H1 (cell line): ENCODE measurements at regions not wholly inside any gene's neighbourhood (a gene's known extent, or its start where the extent isn't known, plus 50 kb on each side); places are given as distances from the start of the nearest gene placed in this dataset.
A peak's percentile ranks its signal among the peaks of the same experiment; 100 is the strongest.

Experiments used
- CTCF ChIA-PET: fragments of 300-600 bp; sonication (Branson Sonifier 250); formaldehyde crosslinking; loops from one replicate; lab custom pipeline; 2021; ENCODE audit not compliant: partially characterized antibody; lab: Charles Lee
- POLR2A ChIA-PET: fragments of 300-600 bp; sonication (Branson Sonifier 250); formaldehyde crosslinking; loops from one replicate; lab custom pipeline; 2021; ENCODE audit warnings: inconsistent platforms; ENCODE audit not compliant: partially characterized antibody; lab: Charles Lee
- DNase-seq, 2 experiments: peaks; one replicate each; pipeline versions ENCODE4 v3.0.0 to v3.0.0-alpha.2; 2010 to 2022; ENCODE audit warnings: low spot score in 2 of 2, low read depth in 1 of 2, mixed read lengths in 1 of 2
- FAIRE-seq: peaks from 2 replicates; lab custom pipeline; 2011; peaks lifted over from hg19 to GRCh38; lab: Jason Lieb, UNC
- H2AFZ ChIP-seq: 2 replicates; pipeline ENCODE4 v1.8.1; 2012; ENCODE audit warnings: low read length, inconsistent platforms
- H2AK5ac ChIP-seq: 2 replicates; pipeline ENCODE4 v1.6.1; 2013; ENCODE audit warnings: low read depth, low read length
- H2BK120ac ChIP-seq: replicated peaks from 2 replicates; pipeline ENCODE3; 2013; ENCODE audit warnings: low read depth, low read length, inconsistent platforms
- H2BK12ac ChIP-seq: 2 replicates; pipeline ENCODE4 v1.6.1; 2013; ENCODE audit warnings: low read depth, low read length
- H2BK15ac ChIP-seq: 2 replicates; pipeline ENCODE4 v1.6.1; 2013; ENCODE audit warnings: low read length
- H2BK20ac ChIP-seq: 2 replicates; pipeline ENCODE4 v1.6.1; 2013; ENCODE audit warnings: low read length
- H2BK5ac ChIP-seq: 2 replicates; pipeline ENCODE4 v1.6.1; 2013; ENCODE audit warnings: low read depth, low read length
- H3K14ac ChIP-seq: 2 replicates; pipeline ENCODE4 v1.6.1; 2013; ENCODE audit warnings: inconsistent platforms; ENCODE audit not compliant: insufficient read length
- H3K18ac ChIP-seq: 2 replicates; pipeline ENCODE4 v1.6.1; 2013; ENCODE audit warnings: low read length; ENCODE audit errors: extremely low read depth
- H3K23ac ChIP-seq: 2 replicates; pipeline ENCODE4 v1.6.1; 2013; ENCODE audit warnings: inconsistent platforms; ENCODE audit not compliant: insufficient read length
- H3K23me2 ChIP-seq: 2 replicates; pipeline ENCODE4 v1.6.1; 2013; ENCODE audit warnings: low read depth, low read length
- H3K27ac ChIP-seq: 2 replicates; pipeline ENCODE4 v1.6.1; 2011; ENCODE audit warnings: low read depth, low read length, inconsistent platforms
- H3K27me3 ChIP-seq, 4 experiments: replicated peaks in 1 of 4; 1 replicate in 1 of 4; 2 replicates in 3 of 4; pipeline versions ENCODE4 v1.6.1 to v1.8.1; 2011 to 2013; ENCODE audit warnings: low read length in 3 of 4, mild to moderate bottlenecking in 3 of 4, inconsistent platforms in 2 of 4, mixed read lengths in 2 of 4, moderate library complexity in 1 of 4; ENCODE audit not compliant: control insufficient read depth in 3 of 4, insufficient read depth in 3 of 4; ENCODE audit errors: extremely low read depth in 1 of 4
- H3K36me3 ChIP-seq, 4 experiments: 2 replicates each; pipeline versions ENCODE4 v1.6.1 to v1.8.1; 2011 to 2013; ENCODE audit warnings: mild to moderate bottlenecking in 4 of 4, low read length in 3 of 4, moderate library complexity in 2 of 4, control low read depth in 1 of 4, inconsistent platforms in 1 of 4; ENCODE audit not compliant: insufficient read depth in 4 of 4, control insufficient read depth in 2 of 4
- H3K4ac ChIP-seq: replicated peaks from 2 replicates; pipeline ENCODE3; 2013; ENCODE audit warnings: low read length, low read depth, mixed read lengths, inconsistent platforms; ENCODE audit not compliant: insufficient read length
- H3K4me1 ChIP-seq, 4 experiments: replicated peaks in 1 of 4; 1 replicate in 1 of 4; 2 replicates in 3 of 4; pipeline versions ENCODE4 v1.6.1 to v1.8.1; 2011 to 2013; ENCODE audit warnings: low read length in 3 of 4, inconsistent platforms in 2 of 4, mixed read lengths in 1 of 4; ENCODE audit not compliant: insufficient read depth in 4 of 4, control insufficient read depth in 3 of 4
- H3K4me2 ChIP-seq, 2 experiments: 2 replicates each; pipeline versions ENCODE4 v1.6.1 to v1.8.1; 2011 to 2013; ENCODE audit warnings: low read depth in 2 of 2, low read length in 2 of 2, control low read depth in 1 of 2, inconsistent platforms in 1 of 2, mild to moderate bottlenecking in 1 of 2; ENCODE audit not compliant: insufficient read depth in 1 of 2
- H3K4me3 ChIP-seq, 4 experiments: fragments of 200-600, 300-600 bp in 1 of 4; sonication (generic), shearing (Covaris generic), sonication (Bioruptor Twin) in 1 of 4; 2 replicates each; pipeline versions ENCODE4 v1.5.1 to v1.8.1; 2011 to 2016; ENCODE audit warnings: low read length in 4 of 4, low read depth in 3 of 4, control low read depth in 2 of 4, inconsistent platforms in 2 of 4, mild to moderate bottlenecking in 2 of 4, mixed read lengths in 1 of 4, moderate library complexity in 1 of 4; ENCODE audit not compliant: insufficient read depth in 2 of 4; ENCODE audit errors: extremely low read depth in 1 of 4
- H3K56ac ChIP-seq: replicated peaks from 2 replicates; pipeline ENCODE3; 2013; ENCODE audit warnings: low read depth, mild to moderate bottlenecking, mixed read lengths, low read length, inconsistent platforms; ENCODE audit not compliant: insufficient read length
- H3K79me1 ChIP-seq: 2 replicates; pipeline ENCODE4 v1.6.1; 2013; ENCODE audit warnings: low read depth, low read length, control low read depth
- H3K79me2 ChIP-seq, 2 experiments: 2 replicates each; pipeline versions ENCODE4 v1.6.1 to v1.8.1; 2012 to 2013; ENCODE audit warnings: low read length in 2 of 2, mild to moderate bottlenecking in 2 of 2, inconsistent platforms in 1 of 2; ENCODE audit not compliant: insufficient read depth in 2 of 2, control insufficient read depth in 1 of 2
- H3K9ac ChIP-seq, 4 experiments: replicated peaks in 1 of 4; 1 replicate in 1 of 4; 2 replicates in 3 of 4; pipeline versions ENCODE4 v1.6.1 to v1.8.1; 2011 to 2013; ENCODE audit warnings: low read depth in 3 of 4, low read length in 3 of 4, control low read depth in 2 of 4, mild to moderate bottlenecking in 2 of 4, moderate library complexity in 2 of 4, inconsistent platforms in 1 of 4; ENCODE audit errors: extremely low read depth in 1 of 4
- H3K9me3 ChIP-seq, 2 experiments: 2 replicates each; pipeline versions ENCODE4 v1.6.1 to v1.8.1; 2012 to 2013; ENCODE audit warnings: mild to moderate bottlenecking in 2 of 2, moderate library complexity in 2 of 2, control low read depth in 1 of 2, inconsistent platforms in 1 of 2, low read depth in 1 of 2, low read length in 1 of 2, mixed read lengths in 1 of 2; ENCODE audit not compliant: insufficient read depth in 2 of 2
- H4K20me1 ChIP-seq, 2 experiments: replicated peaks in 1 of 2; 2 replicates each; pipeline versions ENCODE3 to v1.8.1; 2011 to 2013; ENCODE audit warnings: inconsistent platforms in 2 of 2, low read length in 2 of 2, mild to moderate bottlenecking in 1 of 2; ENCODE audit not compliant: insufficient read depth in 2 of 2, control insufficient read depth in 1 of 2
- H4K5ac ChIP-seq: 2 replicates; pipeline ENCODE4 v1.6.1; 2013; ENCODE audit warnings: low read length, low read depth, mixed read lengths, inconsistent platforms; ENCODE audit not compliant: insufficient read length
- H4K8ac ChIP-seq: 2 replicates; pipeline ENCODE4 v1.8.0; 2013; ENCODE audit warnings: mild to moderate bottlenecking, moderate library complexity, low read length, inconsistent platforms; ENCODE audit not compliant: insufficient read depth; ENCODE audit errors: extremely low read depth
- H4K91ac ChIP-seq: replicated peaks from 2 replicates; pipeline ENCODE3; 2013; ENCODE audit warnings: low read length, mixed read lengths, inconsistent platforms; ENCODE audit not compliant: insufficient read length
- EGR1 ChIP-seq: IDR thresholded peaks from 2 replicates; pipeline ENCODE4 v1.6.1; 2011; ENCODE audit warnings: low read depth, low read length, borderline replicate concordance
- GABPA ChIP-seq: IDR thresholded peaks from 2 replicates; pipeline ENCODE4 v1.6.1; 2011; ENCODE audit warnings: mild to moderate bottlenecking, low read length, moderate library complexity, borderline replicate concordance; ENCODE audit not compliant: insufficient read depth
- GTF2F1 ChIP-seq: IDR thresholded peaks from 2 replicates; pipeline ENCODE4 v1.6.1; 2012; ENCODE audit warnings: low read depth, low read length, improper control_type of control experiment, borderline replicate concordance
- KDM5A ChIP-seq: fragments of 200-600 bp; IDR thresholded peaks from 2 replicates; pipeline ENCODE4 v1.7.1; 2012; ENCODE audit warnings: mild to moderate bottlenecking, low read length, inconsistent platforms, mixed read lengths
- MAX ChIP-seq: IDR thresholded peaks from 2 replicates; pipeline ENCODE4 v1.6.1; 2012; ENCODE audit warnings: inconsistent platforms
- RAD21 ChIP-seq, 2 experiments: IDR thresholded peaks in 1 of 2; conservative IDR thresholded peaks in 1 of 2; 2 replicates each; pipeline ENCODE4 v1.6.1; 2011; ENCODE audit warnings: low read depth in 2 of 2, low read length in 2 of 2, improper control_type of control experiment in 1 of 2, inconsistent platforms in 1 of 2, mild to moderate bottlenecking in 1 of 2, moderate library complexity in 1 of 2
- RBBP5 ChIP-seq: IDR thresholded peaks from 2 replicates; pipeline ENCODE4 v1.7.1; 2012; ENCODE audit warnings: low read depth, mild to moderate bottlenecking, inconsistent platforms, low read length, moderate library complexity, borderline replicate concordance
- RXRA ChIP-seq: IDR thresholded peaks from 2 replicates; pipeline ENCODE4 v1.6.1; 2011; ENCODE audit warnings: low read depth, mild to moderate bottlenecking, low read length, moderate library complexity; ENCODE audit not compliant: insufficient read depth
- SIN3A ChIP-seq, 2 experiments: IDR thresholded peaks in 1 of 2; conservative IDR thresholded peaks in 1 of 2; 2 replicates each; pipeline ENCODE4 v1.6.1; 2011 to 2012; ENCODE audit warnings: low read length in 2 of 2, improper control_type of control experiment in 1 of 2, low read depth in 1 of 2, mild to moderate bottlenecking in 1 of 2
- SP2 ChIP-seq: IDR thresholded peaks from 2 replicates; pipeline ENCODE4 v1.6.1; 2012; ENCODE audit warnings: mild to moderate bottlenecking, low read length, inconsistent platforms
- YY1 ChIP-seq: IDR thresholded peaks from 2 replicates; pipeline ENCODE4 v1.6.1; 2011; ENCODE audit warnings: low read depth, mild to moderate bottlenecking, low read length
- WGBS, 2 experiments: shearing (Covaris generic) in 1 of 2; methylation state at CpG; one replicate each; pipeline versions ENCODE4 v1.1.6 to v1.1.7; 2013 to 2015; ENCODE audit warnings: low lambda C conversion rate in 2 of 2, mixed read lengths in 2 of 2, inconsistent platforms in 1 of 2, low coverage in 1 of 2, missing lambda C conversion rate in 1 of 2; ENCODE audit not compliant: insufficient replicate concordance in 2 of 2, insufficient coverage in 1 of 2, insufficient read length in 1 of 2; ENCODE audit errors: extremely low coverage in 1 of 2, missing lambda C conversion rate in 1 of 2; 5-methylcytosine and 5-hydroxymethylcytosine counted together

GRCh38 chr13:79910875-79911540 lies 429.9 kb downstream of the SPRY2 start:
- Histone ChIP-seq H4K8ac (no peak overlapping the region), H3K79me1 (no peaks in the 10 kb centered on the region), H3K4me3 (no peak overlapping the region), H4K5ac (no peak overlapping the region), H3K4me1 (peaks cover 0 to 2% (median 0%) of the 10 kb centered on the region in 4 experiments; a peak in 1 of 7 replicates), H3K4ac (no peak overlapping the region), H2BK20ac (no peak overlapping the region), H3K36me3 (no peaks in the 10 kb centered on the region), H2AFZ (0 out of 2 replicates have a peak overlapping the region, but pooled peaks have one; percentile 10), H3K9me3 (no peaks in the 10 kb centered on the region), H3K9ac (no peak overlapping the region), H2BK120ac (peak overlapping the region; percentile 43), H3K14ac (no peak overlapping the region), H3K56ac (no peak overlapping the region), H3K4me2 (no peak overlapping the region), H3K27me3 (peaks cover 0 to 1% (median 0%) of the 10 kb centered on the region in 4 experiments; a peak in 1 of 7 replicates), H3K18ac (no peak overlapping the region), H4K91ac (no peak overlapping the region), H2BK12ac (no peak overlapping the region), H3K27ac (no peak overlapping the region), H2BK15ac (no peak overlapping the region), H4K20me1 (no peaks in the 10 kb centered on the region), H3K23ac (no peak overlapping the region), H2BK5ac (no peak overlapping the region), H3K23me2 (no peaks in the 10 kb centered on the region; the same call in 1 of the 2 replicates), H2AK5ac (no peak overlapping the region), H3K79me2 (no peaks in the 10 kb centered on the region)
- FAIRE-seq (no peak), DNase-seq (no peak)
- WGBS, 2 experiments, result 88% methylated on average over 5 of the region's 5 CpGs; no CpG with 5 or more reads in 1 of the 2 experiments
- CTCF ChIA-PET, result interaction anchor here (2.2 kb wide), 1 partner anchor 10 kb away, joined by 9 read pairs; no protein-coding TSS in a partner anchor
- POLR2A ChIA-PET, result no interaction called here
- TF ChIP-seq GTF2F1, result no peak
- TF ChIP-seq RBBP5, result no peak
- no peak for TF ChIP-seq SP2
- no peak for TF ChIP-seq RXRA
- TF ChIP-seq KDM5A, result no peak
- TF ChIP-seq RAD21 (IDR thresholded peaks at IDR 0.05 in 1 of 2, conservative IDR thresholded peaks at IDR 0.05 in 1 of 2; ENCODE audit: low read depth in 2 of 2, low read length in 2 of 2), result no peak
- no peak for TF ChIP-seq YY1
- TF ChIP-seq EGR1, result no peak
- no peak for TF ChIP-seq MAX
- no peak for TF ChIP-seq SIN3A (conservative IDR thresholded peaks at IDR 0.05 in 1 of 2, IDR thresholded peaks at IDR 0.05 in 1 of 2; ENCODE audit: low read depth in 1 of 2, low read length in 2 of 2)
- no peak for TF ChIP-seq GABPA
